HG03103 (cell line): ENCODE measurements at regions not wholly inside any gene's neighbourhood (a gene's known extent, or its start where the extent isn't known, plus 50 kb on each side); places are given as distances from the start of the nearest gene placed in this dataset.
"Not testable (repeated sequence)": the region's sequence is repeated elsewhere in the genome, so short reads cannot be mapped to it uniquely, and the experiment has no call there.

Experiments
- ATAC-seq: cut with Tn5 transposase; IDR thresholded peaks from one replicate; pipeline ENCODE4 v1.9.1; 2021; ENCODE audit warnings: low read depth; ENCODE audit not compliant: unreplicated experiment

DNA sequence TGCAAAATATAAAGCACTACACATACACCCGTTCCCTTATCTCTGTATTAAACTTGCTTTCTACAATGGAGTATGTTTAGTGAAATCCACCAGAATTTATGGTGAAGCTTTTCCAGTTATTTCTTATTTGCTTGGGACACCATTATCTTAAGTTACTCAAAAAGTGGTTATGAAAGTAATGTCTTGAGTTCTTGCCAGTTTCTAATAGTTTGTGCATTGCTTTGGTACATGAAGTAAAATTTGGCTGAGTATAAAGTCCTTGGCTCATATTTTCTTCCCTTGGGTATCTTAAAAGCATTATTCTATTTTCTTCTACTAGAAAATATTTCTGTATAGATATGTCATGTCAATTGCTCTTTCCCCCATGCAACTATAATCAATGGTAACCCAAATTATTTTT is 85.2 kb downstream of the POLR1F start:
- ATAC-seq = no peak

DNA sequence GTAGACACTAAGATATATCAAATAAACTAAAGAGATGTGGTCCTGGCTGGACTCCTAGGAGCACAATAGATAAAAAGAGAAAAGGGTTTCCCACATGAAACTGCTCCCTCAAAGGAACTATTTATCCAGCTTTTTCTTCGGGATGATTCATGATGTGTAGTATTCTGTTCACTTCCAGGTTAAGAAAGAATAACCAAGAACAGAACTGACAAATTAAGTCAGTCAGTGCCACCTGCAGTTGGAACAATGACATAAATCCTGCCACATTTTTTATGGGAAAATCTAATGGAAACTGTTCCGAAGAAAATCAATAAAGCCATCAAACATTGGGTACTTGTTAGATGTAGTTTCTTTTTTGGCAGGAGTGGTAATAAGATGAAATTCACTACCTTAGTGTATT is 87.1 kb downstream of the POLR1F start:
- no peak for ATAC-seq

DNA sequence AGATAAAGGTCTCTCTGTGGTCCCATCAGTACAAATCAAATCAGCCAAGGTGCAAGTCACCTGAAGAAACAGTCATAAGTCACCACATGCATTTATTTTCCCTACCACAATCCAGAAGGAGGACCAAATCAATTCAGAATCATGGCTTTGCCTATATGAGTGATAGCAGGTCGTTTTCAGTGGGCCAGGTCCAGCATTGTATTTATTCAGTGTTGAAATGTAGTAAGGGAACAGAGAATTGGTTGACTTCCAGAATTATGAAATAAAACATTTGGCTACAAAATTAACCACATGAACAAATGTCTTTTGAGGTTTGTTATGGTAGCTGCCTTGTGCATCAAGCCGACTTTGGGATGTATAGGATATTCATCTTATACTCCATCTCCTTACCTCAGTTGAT is 88.4 kb downstream of the POLR1F start:
- no peak for ATAC-seq

DNA sequence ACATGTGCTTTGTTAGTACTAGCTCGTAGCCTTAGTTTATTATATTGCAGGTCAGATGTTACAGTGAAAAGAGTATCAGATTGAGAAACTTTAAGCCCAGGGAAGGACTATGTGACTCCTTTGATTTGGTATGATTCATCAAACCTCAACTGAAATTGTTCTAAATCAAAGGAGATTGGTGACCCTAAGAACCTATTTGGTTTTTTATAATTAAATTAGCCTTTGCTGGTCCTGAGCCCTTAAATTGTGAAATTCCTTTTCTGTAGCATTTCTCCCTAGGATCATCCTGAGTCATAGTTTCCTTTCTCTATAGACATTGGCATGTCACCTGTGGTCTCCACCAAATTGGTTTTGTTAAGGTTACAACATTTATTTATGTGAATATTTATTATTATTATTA is 89.7 kb downstream of the POLR1F start:
- no peak for ATAC-seq

DNA sequence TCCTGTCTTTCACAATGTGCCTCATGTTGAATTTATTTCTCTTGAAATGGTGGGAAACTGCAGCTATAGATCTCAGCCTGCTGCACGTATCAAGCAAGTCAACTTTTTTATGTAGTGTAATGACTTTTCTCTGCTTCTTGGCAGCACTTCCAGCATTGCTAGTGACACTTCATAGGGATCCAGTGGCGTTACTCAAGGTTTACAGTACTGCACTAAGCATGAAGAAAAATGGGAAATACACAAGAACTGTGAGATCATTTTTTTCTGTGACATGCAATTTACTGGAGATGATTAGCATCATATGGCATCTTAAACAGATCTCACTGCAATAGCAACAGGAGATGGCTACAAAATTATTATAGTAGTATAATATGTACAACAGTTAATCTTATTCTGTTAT is 90.9 kb downstream of the POLR1F start:
- no peak for ATAC-seq

DNA sequence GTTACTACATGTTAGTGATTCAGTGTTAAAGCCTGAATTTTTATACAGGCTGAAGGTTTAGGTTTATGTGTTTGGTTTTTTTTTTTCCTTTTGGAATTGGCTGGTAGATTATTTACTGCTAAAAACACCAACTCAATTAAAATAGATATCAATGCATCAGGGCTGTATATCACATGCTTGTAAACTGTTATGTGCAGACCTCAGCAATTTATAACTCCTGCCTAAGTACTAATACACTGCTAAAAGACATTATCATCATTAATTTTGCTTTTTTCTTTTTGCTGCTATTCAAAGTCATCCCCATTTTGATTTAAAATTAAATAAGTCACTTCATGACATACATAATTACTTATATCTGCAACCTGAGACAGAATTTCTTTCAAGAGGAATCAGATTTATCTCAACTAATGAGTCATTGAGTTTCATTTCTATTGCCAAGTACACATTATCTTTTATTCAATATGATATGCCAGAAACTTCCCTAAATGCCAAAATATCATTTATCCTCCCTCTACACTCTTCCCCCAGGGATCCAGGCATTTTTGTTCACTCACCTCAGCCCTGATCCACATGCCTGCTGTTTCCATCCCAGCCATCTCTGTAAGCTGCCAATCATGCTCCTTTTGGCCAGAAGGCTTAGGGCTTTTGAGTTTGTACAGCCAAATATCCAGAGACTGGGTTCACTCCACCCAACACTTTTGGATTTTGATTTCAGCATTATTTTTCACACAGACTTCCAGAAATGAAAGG is 98.5 kb downstream of the POLR1F start:
- no peak for ATAC-seq

DNA sequence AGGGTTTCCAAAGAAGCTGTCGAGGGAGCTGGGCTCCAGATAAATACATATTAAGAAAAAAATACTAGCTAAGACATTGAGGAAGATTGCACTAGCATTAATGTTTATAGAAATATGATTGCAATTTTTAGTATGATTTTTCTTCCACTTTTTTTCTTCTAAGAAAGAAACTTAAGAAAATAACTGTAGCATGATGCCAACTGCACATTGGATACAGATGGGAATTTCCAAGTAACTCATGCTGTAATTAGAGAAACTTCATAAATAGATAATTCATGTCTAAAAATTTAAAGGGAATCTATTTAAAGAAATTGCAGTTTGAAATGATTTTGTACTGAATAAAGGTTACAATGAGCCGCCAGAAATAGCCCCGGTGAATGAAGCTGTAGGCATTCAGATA is 119.4 kb downstream of the POLR1F start:
- ATAC-seq = no peak

DNA sequence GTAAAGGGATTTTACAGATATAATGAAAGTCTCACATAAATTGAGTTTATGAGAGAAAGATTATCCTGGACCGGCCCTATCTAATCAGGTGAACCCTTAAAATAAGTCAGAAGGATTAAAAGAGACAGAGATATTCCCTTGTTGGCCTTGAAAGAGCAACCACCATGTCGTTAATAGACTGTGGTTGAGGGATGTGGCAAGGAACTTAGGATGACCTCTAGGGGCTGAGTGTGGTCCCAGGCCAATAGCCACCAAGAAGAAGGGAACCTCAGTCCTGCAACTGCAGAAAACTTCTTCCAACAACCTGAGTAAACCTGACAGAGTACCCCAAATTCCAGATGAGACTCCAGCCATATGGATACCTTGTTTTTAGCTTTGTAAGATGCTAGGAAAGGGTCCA is 121.5 kb downstream of the POLR1F start:
- ATAC-seq = peak; percentile 83

DNA sequence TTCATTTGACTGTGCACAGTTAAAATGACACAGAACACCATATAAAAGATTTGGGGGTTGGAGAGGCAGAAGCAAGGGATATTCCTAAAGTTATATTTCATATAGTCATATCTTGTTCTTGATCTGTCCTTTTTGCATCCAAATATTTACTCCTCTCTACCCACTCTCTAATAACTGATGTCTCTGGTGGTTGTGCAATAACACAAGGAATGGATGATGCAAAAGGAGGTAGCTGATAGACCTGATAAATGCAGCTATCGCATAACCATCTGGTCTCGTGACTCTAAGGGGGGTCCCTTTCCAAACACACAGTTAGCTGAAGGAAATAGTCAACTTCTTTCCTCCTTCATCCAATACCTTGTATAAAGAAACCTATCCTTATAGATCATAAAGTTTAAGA is 123.1 kb downstream of the POLR1F start:
- no peak for ATAC-seq

DNA sequence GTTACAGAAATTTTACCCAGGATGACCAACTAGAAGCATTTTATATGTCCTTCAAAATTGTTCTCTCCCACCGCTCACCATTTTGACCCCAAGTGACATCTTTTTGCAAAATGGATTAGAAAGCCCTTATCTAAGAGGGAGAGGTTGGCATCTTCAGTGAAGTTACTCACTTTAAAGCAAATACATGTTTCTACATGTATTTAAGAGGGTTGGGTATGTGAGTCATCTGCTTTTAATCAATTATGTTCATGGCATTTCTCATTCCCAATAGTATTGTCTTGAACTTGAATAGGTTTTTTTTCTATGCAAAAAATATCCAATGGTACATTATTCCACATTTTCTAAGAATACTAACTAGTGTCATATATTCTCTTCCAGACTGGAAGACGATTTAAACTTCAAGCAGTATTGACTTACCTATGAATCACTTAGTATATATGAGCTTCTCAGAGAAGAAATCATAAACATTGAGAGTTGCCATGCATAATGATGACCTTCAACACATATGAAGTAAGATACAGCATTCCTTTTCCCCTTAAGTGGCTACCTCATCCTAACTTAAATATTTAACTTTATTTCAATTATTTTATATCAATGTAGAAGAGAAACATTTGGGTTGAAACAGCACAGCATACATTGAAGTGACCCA is 132.8 kb downstream of the POLR1F start:
- no peak for ATAC-seq

DNA sequence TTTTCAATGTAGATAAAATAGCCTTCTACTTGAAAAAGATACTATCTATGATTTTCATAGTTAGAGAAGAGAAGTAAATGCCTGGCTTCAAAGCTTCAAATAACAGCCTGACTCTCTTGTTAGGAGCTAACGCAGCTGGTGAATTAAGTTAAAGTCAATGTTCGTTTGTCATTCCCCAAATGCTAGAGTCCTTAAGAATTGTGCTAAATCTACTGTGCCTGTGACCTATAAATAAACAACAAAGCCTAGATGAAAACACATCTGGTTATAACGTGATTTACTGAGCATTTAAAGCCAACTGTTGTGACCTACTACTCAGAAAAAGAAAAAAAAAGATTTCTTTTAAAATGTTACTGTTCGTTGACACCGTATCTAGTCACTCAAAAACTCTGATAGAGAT is 134.7 kb downstream of the POLR1F start:
- ATAC-seq = no peak

DNA sequence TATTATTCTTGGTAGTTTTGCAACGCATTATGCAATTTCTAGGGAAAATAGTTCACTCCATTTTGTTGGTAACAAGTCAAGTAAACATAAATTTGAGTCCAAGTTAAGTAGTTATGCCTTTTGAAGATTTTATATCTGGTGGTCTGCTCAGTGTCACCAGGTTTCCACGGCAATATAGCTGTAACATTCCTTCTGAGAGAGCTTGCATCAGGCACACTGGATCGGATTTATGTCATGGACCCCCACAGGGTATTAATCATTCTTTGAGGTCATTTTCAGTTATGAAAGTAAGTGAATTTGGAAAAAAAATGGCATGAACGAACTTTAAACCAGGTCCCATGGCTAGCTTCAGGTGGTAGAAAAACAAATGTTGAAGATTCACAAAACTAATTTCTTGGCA is 136.3 kb downstream of the POLR1F start:
- no peak for ATAC-seq

DNA sequence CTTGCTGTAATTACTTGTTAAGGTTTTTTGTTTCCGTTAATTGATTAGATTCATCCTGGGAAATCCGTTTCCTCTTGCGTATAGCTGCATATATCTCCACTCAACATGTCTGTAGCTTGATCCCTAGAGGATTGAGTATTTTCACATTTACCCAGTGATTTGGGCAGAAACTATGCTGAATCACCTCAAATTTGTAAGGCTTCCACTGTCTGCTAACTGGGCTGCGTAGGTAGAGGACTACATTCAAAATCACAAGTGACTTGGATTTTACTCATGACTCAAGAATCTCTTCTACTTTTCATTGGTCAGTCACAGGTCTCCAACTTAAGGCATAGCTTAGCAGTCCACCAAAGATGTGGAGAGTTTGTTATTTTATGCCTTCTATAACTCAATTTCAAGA is 141.8 kb downstream of the POLR1F start:
- ATAC-seq = no peak

DNA sequence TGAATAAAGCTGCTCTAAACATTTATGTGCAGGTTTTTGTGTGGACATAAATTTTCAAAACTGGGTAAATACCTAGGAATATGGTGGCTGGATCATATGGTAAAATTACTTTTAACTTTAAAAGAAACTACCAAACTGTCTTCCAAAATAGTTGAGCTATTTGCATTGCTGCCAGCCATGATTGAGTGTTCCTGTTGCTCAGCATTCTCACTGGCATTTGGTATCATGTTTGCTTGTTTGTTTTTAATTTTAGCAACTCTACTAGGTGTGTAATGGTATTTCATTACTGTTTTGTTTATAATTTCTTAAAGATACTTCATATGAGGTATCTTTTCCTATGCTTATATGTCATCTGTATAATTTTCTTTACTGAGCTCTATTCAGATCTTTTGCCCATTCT is 143.2 kb downstream of the POLR1F start:
- ATAC-seq = no peak

DNA sequence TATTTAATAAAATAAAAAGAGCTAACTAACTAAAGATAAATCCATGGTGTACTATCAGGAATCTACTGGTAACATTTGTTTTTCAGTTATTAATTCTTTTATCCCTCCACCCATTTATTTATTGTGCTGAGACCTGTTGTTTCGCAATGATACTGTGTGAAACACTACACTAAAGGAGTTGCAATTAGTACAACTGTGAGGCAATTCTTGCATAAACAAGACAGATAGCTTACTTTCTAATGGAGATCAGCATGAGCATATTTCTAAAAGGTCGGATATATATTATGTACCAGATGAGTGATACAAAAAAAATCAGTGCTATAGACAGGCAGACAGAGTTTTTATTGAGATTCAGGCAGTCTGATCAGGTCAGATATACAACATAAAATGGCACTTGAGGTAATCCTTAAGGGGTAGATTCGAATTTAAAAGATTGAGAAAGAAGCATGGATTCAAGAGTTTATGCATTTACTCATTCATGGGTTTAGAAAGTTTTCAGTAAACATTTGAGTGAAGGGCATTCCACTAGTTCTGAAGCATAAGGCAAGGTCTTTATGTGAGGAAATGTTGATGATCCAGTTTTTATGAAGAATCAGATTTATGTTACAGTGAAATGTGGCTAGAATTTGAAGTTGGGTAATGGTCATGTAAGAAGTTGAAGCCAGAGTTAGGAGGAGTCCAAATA is 147.6 kb downstream of the POLR1F start:
- ATAC-seq = no peak

DNA sequence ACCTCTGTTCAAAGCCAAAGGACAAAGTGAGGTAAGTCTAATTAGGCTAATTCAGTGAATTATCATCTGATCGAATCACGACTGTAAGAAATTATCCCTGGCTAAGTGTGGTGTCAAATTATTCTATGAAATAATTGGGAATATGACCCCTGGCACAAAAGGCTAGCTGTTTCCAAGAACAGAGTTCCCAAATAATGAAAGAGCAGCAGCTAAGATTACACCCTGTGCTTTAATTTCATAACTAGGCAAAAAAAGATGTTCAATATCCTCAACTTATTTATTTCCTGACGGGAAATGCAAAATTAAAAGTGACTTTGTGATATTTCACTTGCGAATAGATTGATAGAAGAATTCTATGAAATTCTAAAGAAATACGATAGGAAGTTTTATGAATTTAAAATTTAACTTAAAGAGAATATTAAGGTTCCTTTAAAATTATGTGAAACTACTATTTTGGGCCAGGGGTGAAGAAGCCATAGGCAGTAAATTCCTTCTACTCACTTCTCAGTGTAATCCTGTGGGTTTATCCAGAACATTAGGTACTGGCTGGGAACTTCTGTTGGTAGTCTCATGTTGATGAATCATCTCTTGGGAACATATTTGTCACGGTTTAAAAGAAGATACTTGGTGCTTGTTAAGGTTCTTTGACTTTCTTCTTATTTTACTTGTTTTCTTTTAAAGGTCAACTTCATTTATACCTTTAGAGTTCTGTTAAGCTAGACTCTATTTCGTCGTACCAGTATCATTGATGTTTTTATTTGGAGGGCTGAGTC is 148.5 kb downstream of the POLR1F start:
- no peak for ATAC-seq

DNA sequence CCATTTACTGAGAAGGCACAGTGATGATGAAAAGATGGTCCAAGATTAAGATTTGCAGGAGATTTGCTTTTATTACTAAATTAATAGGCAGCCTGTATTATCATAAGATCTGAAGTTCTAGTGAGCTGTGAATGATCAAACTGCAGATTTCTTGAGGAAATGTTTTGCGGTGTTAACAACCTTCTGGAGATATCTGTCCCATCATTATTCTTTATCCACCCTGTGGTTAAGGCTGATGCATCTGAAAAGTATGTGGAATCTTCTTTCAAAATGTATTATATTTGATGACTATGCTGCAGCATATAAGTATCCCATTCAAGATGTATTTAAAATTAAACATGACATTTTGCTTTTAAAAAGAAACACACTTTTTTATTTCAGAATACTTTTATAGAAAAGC is 150.3 kb downstream of the POLR1F start:
- ATAC-seq = no peak

DNA sequence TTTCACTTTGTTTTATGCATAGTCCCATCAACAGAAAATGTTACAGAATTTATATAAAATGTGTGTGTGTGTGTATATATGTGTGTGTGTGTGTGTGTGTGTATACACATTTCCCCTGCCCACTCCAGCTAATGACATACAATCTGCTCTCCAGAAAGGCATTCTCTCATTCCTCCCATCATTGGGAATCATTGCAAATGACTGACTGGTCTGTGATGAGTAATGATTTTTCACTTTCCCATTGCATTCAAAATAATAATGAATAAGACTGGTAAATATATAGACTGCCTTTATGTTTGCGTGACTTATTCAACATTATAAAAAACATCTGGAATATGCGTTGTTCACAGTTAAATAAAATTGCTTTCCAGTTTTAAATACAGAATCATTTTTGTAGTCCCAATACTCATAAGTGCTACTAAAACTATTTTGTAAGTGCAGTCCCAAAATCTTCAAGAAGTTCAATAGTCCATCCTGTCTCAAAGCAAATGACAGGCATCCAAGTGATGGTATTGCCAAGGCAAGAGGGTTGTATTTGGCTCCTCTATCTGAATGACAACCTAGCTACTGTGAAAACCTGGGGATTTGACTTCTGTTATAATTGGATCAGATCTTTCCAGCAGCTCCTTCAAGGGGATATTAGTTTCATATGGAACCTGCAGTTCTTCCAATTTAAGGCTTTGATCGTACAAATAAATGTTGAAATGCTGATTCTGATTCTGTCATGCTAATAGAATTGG is 150.9 kb downstream of the POLR1F start:
- ATAC-seq = no peak

DNA sequence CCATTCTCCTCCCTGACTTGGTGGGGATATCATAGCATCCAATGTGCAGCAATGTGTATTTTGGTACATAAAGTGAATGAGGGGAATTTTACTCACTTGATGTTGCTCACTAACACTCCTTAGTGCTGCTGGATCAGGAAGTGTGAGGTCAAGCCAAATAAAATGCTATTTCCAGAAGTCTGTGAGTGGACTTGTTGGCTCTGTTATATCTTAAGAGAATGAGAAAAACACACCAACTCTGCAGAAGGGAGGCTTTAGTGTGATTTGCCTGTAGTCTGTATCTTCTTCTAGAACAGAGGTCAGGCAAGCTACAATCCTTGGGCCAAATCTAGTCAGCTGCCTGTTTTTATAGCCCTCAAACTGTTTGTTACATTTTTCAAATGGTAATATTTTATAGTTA is 154.3 kb downstream of the POLR1F start:
- no peak for ATAC-seq

DNA sequence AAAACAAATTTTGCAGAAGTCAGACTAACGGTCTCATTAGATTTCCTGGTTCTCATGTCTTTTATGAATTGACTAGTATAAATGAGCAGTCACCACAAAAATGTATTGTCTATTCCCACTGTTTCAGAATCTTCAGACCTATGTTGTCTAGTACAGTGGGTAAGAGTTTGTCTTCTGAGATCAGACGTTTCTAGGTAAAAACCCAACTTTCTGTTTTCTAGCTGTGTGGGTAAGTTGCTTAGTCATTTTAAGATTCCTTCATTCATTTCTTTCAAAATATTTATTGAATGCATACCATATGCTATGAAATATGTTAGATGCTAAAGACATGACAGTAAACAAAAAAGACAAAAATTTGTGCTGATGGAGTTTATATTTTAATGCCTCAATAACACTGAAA is 156.3 kb downstream of the POLR1F start:
- ATAC-seq = no peak

DNA sequence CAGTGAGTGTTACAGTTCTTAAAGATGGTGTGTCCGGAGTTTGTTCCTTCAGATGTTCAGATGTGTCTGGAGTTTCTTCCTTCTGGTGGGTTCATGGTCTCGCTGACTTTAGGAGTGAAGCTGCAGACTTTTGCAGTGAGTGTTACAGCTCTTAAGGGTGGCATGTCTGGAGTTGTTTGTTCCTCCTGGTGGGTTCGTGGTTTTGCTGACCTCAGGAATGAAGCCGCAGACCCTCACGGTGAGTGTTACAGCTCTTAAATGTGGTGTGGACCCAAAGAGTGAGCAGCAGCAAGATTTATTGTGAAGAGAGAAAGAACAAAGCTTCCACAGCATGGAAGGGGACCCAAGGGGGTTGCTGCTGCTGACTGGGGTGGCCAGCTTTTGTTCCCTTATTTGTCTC is 159.6 kb downstream of the POLR1F start:
- not testable (repeated sequence) for ATAC-seq
